GM12878 (cell line): ENCODE measurements at regions not wholly inside any gene's neighbourhood (a gene's known extent, or its start where the extent isn't known, plus 50 kb on each side); places are given as distances from the start of the nearest gene placed in this dataset.

Experiments
- ATAC-seq: fragments of 200-7000 bp; cut with Tn5 transposase; 3 replicates; pipeline ENCODE4 v1.9.1; 2020; ENCODE audit warnings: mild to moderate bottlenecking, moderate library complexity
- BruUV-seq: library from RNA; stranded (reverse); fragments of 400-500 nt; replicated peaks from 2 replicates; lab custom pipeline; 2021; lab: Mats Ljungman, UMichigan
- CTCF ChIA-PET: fragments of 300-600 bp; sonication (Branson Sonifier 250); formaldehyde crosslinking; extraction: SDS; loops from one replicate; lab custom pipeline; 2021; ENCODE audit warnings: inconsistent platforms; lab: Yijun Ruan, JAX
- POLR2A ChIA-PET: fragments of 350-600 bp; formaldehyde crosslinking; extraction: SDS; loops from one replicate; lab custom pipeline; 2021; ENCODE audit warnings: inconsistent platforms; lab: Charles Lee
- RAD21 ChIA-PET: fragments of 300-600 bp; sonication (Branson Sonifier 250); formaldehyde crosslinking; loops from one replicate; lab custom pipeline; 2023; ENCODE audit warnings: antibody characterized with exemption; ENCODE audit not compliant: unreplicated experiment; lab: Charles Lee
- SMC1A ChIA-PET: fragments of 300-600 bp; sonication (Branson Sonifier 250); formaldehyde crosslinking; loops from one replicate; lab custom pipeline; 2023; ENCODE audit not compliant: unreplicated experiment, uncharacterized antibody; lab: Charles Lee
- DNase-seq: peaks from one replicate; pipeline ENCODE4 v3.0.0-alpha.2; 2011; ENCODE audit warnings: low read depth, low spot score
- FAIRE-seq: peaks from 3 replicates; lab custom pipeline; 2011; peaks lifted over from hg19 to GRCh38; lab: Jason Lieb, UNC
- H2AFZ ChIP-seq: 2 replicates; pipeline ENCODE4 v1.6.0; 2011; ENCODE audit warnings: low read depth, low read length, control low read depth; ENCODE audit not compliant: control insufficient read depth
- H3K27ac ChIP-seq: 2 replicates; pipeline ENCODE4 v1.5.1; 2011; ENCODE audit warnings: control low read depth; ENCODE audit not compliant: control insufficient read depth, insufficient read depth
- H3K27me3 ChIP-seq, 2 experiments: replicated peaks in 1 of 2; 2 replicates each; pipeline versions ENCODE4 v1.6.0 to v1.6.1; 2011; ENCODE audit warnings: low read length in 1 of 2; ENCODE audit not compliant: control insufficient read depth in 2 of 2, insufficient read depth in 2 of 2
- H3K36me3 ChIP-seq, 2 experiments: 2 replicates each; pipeline ENCODE4 v1.5.1; 2011; ENCODE audit warnings: low read length in 1 of 2; ENCODE audit not compliant: control insufficient read depth in 2 of 2, insufficient read depth in 2 of 2
- H3K4me1 ChIP-seq: 2 replicates; pipeline ENCODE4 v1.6.1; 2011; ENCODE audit warnings: mild to moderate bottlenecking, low read length, moderate library complexity, mixed read lengths; ENCODE audit not compliant: control insufficient read depth, insufficient read depth
- H3K4me2 ChIP-seq: 2 replicates; pipeline ENCODE4 v1.6.0; 2011; ENCODE audit warnings: control low read depth; ENCODE audit not compliant: control insufficient read depth, insufficient read depth
- H3K4me3 ChIP-seq: fragments of 200-600 bp; sonication (generic); 2 replicates; pipeline ENCODE4 v1.5.1; 2016
- H3K79me2 ChIP-seq: 2 replicates; pipeline ENCODE4 v1.6.0; 2011; ENCODE audit warnings: low read length; ENCODE audit not compliant: control insufficient read depth, insufficient read depth
- H3K9ac ChIP-seq: 2 replicates; pipeline ENCODE4 v1.8.0; 2011; ENCODE audit warnings: low read length, control low read depth, mixed read lengths; ENCODE audit not compliant: control insufficient read depth, insufficient read depth
- H3K9me3 ChIP-seq: replicated peaks from 3 replicates; pipeline ENCODE4 v1.5.1; 2011; ENCODE audit warnings: mild to moderate bottlenecking, low read length; ENCODE audit not compliant: control insufficient read depth, insufficient read depth
- H4K20me1 ChIP-seq: 2 replicates; pipeline ENCODE4 v1.6.0; 2011; ENCODE audit not compliant: control insufficient read depth, insufficient read depth
- BHLHE40 ChIP-seq, 2 experiments: fragments of 450-650 bp in 1 of 2; IDR thresholded peaks; 2 replicates each; pipeline ENCODE4 v1.6.1; 2011 to 2017; ENCODE audit warnings: low read depth in 2 of 2, borderline replicate concordance in 1 of 2, improper control_type of control experiment in 1 of 2, low read length in 1 of 2, mild to moderate bottlenecking in 1 of 2
- IKZF1 ChIP-seq: fragments of 450-650 bp; conservative IDR thresholded peaks from 2 replicates; pipeline ENCODE4 v1.6.1; 2017; ENCODE audit warnings: antibody characterized with exemption, mild to moderate bottlenecking
- NFYB ChIP-seq: IDR thresholded peaks from 2 replicates; pipeline ENCODE4 v1.6.1; 2011; ENCODE audit warnings: low read depth, mild to moderate bottlenecking, low read length, improper control_type of control experiment, moderate library complexity; ENCODE audit not compliant: insufficient read depth
- POU2F2 ChIP-seq: IDR thresholded peaks from 3 replicates; pipeline ENCODE4 v1.6.1; 2011; ENCODE audit warnings: low read depth, mild to moderate bottlenecking, low read length, borderline replicate concordance
- RFX5 ChIP-seq: IDR thresholded peaks from 2 replicates; pipeline ENCODE4 v1.6.1; 2011; ENCODE audit warnings: low read depth, low read length, improper control_type of control experiment
- WGBS: methylation state at CpG from one replicate; pipeline ENCODE4 v1.1.6; 2016; ENCODE audit warnings: low lambda C conversion rate; ENCODE audit not compliant: insufficient replicate concordance, insufficient coverage; ENCODE audit errors: missing lambda C conversion rate; 5-methylcytosine and 5-hydroxymethylcytosine counted together
- in situ Hi-C: fragments of 300-500 bp; cut with MboI; formaldehyde crosslinking; loops from 9 replicates; pipeline ENCODE4 v1.14.3; 2018; ENCODE audit warnings: mixed read lengths
- intact Hi-C: fragments of 100-400 bp; cut with micrococcal nuclease; formaldehyde crosslinking; loops from one replicate; pipeline ENCODE4 v1.14.2; 2022; ENCODE audit not compliant: unreplicated experiment
- TF ChIP-seq, protein P1 (sequence below): fragments of 450-650 bp; formaldehyde crosslinking; IDR thresholded peaks from 2 replicates; pipeline ENCODE4 v1.4.0; 2020; ENCODE audit warnings: mild to moderate bottlenecking, moderate library complexity
- TF ChIP-seq, protein P2 (sequence below): fragments of 450-650 bp; IDR thresholded peaks from 2 replicates; pipeline ENCODE4 v1.6.1; 2016; ENCODE audit warnings: mild to moderate bottlenecking
- TF ChIP-seq, protein P3 (sequence below): fragments of 450-650 bp; IDR thresholded peaks from 2 replicates; pipeline ENCODE4 v1.6.1; 2017; ENCODE audit warnings: mild to moderate bottlenecking, moderate library complexity

- no peak for FAIRE-seq
- ChIA-PET POLR2A (no interaction called here), RAD21 (no interaction called here), SMC1A (no interaction called here), CTCF (no interaction called here)
- no peak overlapping the region for H3K4me2 ChIP-seq
- no peak overlapping the region for H3K9ac ChIP-seq
- H3K79me2 ChIP-seq, result no peaks in the 10 kb centered on the region
- H3K27me3 ChIP-seq, result no peaks in the 10 kb centered on the region
- WGBS, result 7% methylated on average over 2 of the region's 2 CpGs
- TF ChIP-seq BHLHE40 (IDR thresholded peaks at IDR 0.05; ENCODE audit: borderline replicate concordance in 1 of 2, low read depth in 2 of 2, low read length in 1 of 2), result no peak
- TF ChIP-seq, protein P1, sequence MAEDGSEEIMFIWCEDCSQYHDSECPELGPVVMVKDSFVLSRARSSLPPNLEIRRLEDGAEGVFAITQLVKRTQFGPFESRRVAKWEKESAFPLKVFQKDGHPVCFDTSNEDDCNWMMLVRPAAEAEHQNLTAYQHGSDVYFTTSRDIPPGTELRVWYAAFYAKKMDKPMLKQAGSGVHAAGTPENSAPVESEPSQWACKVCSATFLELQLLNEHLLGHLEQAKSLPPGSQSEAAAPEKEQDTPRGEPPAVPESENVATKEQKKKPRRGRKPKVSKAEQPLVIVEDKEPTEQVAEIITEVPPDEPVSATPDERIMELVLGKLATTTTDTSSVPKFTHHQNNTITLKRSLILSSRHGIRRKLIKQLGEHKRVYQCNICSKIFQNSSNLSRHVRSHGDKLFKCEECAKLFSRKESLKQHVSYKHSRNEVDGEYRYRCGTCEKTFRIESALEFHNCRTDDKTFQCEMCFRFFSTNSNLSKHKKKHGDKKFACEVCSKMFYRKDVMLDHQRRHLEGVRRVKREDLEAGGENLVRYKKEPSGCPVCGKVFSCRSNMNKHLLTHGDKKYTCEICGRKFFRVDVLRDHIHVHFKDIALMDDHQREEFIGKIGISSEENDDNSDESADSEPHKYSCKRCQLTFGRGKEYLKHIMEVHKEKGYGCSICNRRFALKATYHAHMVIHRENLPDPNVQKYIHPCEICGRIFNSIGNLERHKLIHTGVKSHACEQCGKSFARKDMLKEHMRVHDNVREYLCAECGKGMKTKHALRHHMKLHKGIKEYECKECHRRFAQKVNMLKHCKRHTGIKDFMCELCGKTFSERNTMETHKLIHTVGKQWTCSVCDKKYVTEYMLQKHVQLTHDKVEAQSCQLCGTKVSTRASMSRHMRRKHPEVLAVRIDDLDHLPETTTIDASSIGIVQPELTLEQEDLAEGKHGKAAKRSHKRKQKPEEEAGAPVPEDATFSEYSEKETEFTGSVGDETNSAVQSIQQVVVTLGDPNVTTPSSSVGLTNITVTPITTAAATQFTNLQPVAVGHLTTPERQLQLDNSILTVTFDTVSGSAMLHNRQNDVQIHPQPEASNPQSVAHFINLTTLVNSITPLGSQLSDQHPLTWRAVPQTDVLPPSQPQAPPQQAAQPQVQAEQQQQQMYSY (CRISPR knock-in tag), result no peak
- H2AFZ ChIP-seq, result no peak overlapping the region
- no peak overlapping the region for H3K4me3 ChIP-seq
- peak; percentile 67 for ATAC-seq
- H3K27ac ChIP-seq, result no peak overlapping the region
- H3K36me3 ChIP-seq, result no peaks in the 10 kb centered on the region
- peak; percentile 2 for DNase-seq
- BruUV-seq, result no TSS peak
- intact Hi-C loops, result no loop called here
- in situ Hi-C loops, result no loop called here
- H3K4me1 ChIP-seq, result no peaks in the 10 kb centered on the region
- H3K9me3 ChIP-seq, result no peaks in the 10 kb centered on the region
- H4K20me1 ChIP-seq, result no peaks in the 10 kb centered on the region
Measured at GRCh38 chr16:48949636-48950035, 332.0 kb downstream of the CBLN1 start.

DNA sequence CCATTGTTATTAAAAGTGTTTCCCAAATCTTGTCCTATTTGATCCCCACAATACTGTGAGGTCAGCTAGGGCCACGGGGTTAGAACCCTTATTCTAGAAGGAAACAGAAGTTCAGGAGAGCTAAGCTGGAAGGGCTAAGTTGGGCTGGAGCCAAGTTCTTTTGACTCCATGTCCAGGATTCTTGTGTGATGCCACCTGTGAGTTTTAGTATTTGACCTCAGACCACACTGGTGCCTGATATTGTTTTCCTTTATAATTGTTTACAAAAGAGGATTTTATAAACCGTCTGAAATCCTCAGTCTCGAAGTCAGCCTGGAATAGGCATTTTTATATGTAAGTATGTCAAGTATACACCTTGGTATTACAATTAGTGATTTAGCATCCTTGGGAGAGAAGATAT is 332.7 kb downstream of the CBLN1 start:
- H3K9ac ChIP-seq, result no peak overlapping the region
- DNase-seq (no peak), ATAC-seq (no peak), FAIRE-seq (no peak)
- H4K20me1 ChIP-seq, result no peaks in the 10 kb centered on the region
- H3K36me3 ChIP-seq, result no peaks in the 10 kb centered on the region
- H3K4me3 ChIP-seq, result no peak overlapping the region
- H3K79me2 ChIP-seq, result no peaks in the 10 kb centered on the region
- no peaks in the 10 kb centered on the region for H3K9me3 ChIP-seq
- ChIA-PET SMC1A (no interaction called here), RAD21 (no interaction called here), POLR2A (no interaction called here), CTCF (no interaction called here)
- H3K27ac ChIP-seq, result no peak overlapping the region
- intact Hi-C loops, result no loop called here
- BruUV-seq, result no TSS peak
- H2AFZ ChIP-seq, result no peak overlapping the region
- H3K4me2 ChIP-seq, result no peak overlapping the region
- H3K4me1 ChIP-seq, result no peaks in the 10 kb centered on the region
- no peaks in the 10 kb centered on the region for H3K27me3 ChIP-seq
- 40% methylated on average over 3 of the region's 3 CpGs for WGBS
- in situ Hi-C loops, result no loop called here
- no peak for TF ChIP-seq IKZF1
- TF ChIP-seq POU2F2, result no peak
- no peak for TF ChIP-seq NFYB
- TF ChIP-seq, protein P2, sequence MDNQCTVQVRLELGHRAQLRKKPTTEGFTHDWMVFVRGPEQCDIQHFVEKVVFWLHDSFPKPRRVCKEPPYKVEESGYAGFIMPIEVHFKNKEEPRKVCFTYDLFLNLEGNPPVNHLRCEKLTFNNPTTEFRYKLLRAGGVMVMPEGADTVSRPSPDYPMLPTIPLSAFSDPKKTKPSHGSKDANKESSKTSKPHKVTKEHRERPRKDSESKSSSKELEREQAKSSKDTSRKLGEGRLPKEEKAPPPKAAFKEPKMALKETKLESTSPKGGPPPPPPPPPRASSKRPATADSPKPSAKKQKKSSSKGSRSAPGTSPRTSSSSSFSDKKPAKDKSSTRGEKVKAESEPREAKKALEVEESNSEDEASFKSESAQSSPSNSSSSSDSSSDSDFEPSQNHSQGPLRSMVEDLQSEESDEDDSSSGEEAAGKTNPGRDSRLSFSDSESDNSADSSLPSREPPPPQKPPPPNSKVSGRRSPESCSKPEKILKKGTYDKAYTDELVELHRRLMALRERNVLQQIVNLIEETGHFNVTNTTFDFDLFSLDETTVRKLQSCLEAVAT, result no peak
- TF ChIP-seq, protein P3, sequence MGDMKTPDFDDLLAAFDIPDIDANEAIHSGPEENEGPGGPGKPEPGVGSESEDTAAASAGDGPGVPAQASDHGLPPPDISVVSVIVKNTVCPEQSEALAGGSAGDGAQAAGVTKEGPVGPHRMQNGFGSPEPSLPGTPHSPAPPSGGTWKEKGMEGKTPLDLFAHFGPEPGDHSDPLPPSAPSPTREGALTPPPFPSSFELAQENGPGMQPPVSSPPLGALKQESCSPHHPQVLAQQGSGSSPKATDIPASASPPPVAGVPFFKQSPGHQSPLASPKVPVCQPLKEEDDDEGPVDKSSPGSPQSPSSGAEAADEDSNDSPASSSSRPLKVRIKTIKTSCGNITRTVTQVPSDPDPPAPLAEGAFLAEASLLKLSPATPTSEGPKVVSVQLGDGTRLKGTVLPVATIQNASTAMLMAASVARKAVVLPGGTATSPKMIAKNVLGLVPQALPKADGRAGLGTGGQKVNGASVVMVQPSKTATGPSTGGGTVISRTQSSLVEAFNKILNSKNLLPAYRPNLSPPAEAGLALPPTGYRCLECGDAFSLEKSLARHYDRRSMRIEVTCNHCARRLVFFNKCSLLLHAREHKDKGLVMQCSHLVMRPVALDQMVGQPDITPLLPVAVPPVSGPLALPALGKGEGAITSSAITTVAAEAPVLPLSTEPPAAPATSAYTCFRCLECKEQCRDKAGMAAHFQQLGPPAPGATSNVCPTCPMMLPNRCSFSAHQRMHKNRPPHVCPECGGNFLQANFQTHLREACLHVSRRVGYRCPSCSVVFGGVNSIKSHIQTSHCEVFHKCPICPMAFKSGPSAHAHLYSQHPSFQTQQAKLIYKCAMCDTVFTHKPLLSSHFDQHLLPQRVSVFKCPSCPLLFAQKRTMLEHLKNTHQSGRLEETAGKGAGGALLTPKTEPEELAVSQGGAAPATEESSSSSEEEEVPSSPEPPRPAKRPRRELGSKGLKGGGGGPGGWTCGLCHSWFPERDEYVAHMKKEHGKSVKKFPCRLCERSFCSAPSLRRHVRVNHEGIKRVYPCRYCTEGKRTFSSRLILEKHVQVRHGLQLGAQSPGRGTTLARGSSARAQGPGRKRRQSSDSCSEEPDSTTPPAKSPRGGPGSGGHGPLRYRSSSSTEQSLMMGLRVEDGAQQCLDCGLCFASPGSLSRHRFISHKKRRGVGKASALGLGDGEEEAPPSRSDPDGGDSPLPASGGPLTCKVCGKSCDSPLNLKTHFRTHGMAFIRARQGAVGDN, result no peak
- TF ChIP-seq RFX5, result no peak
